Fibroblast of skin of left quadriceps (primary cell): ENCODE measurements at regions not wholly inside any gene's neighbourhood (a gene's known extent, or its start where the extent isn't known, plus 50 kb on each side); places are given as distances from the start of the nearest gene placed in this dataset.

Experiments used
- DNase-seq, 2 experiments: peaks; one replicate each; pipeline ENCODE4 v3.0.0-alpha.2; 2013; ENCODE audit warnings: low read depth in 2 of 2

DNA sequence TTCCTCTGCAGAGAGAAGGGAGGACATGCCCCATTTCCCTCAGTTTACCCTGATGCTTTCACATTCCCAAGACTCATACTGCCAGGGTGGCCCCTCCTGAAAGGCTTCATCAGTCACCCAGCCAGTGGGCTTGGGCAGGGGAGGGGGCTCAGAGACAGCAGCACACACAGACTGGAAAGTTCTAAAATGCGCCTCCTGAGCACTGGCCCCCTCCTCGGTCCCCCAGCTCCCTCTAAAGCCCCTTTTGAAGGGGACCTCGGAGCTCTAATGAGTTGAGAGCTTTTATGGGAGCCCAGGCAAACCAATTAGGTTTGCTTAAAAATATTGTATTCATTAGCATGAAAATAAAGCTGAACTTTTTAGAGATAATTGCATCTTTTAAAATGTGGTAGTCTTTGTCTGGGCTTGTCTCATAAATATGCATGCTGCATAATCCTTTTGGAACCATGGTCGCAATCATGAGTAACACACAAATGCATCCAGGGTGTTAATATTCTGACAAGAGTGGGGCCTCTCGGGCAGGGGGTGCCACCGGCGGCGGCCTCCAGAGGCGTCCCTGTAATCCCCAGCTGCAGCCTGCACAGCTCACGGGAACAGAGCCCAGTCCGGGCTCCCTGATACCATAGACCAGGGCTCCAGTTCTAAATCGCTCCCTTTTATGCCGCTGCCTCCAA is 78.5 kb downstream of the RPLP1 start:
- DNase-seq = no peak

DNA sequence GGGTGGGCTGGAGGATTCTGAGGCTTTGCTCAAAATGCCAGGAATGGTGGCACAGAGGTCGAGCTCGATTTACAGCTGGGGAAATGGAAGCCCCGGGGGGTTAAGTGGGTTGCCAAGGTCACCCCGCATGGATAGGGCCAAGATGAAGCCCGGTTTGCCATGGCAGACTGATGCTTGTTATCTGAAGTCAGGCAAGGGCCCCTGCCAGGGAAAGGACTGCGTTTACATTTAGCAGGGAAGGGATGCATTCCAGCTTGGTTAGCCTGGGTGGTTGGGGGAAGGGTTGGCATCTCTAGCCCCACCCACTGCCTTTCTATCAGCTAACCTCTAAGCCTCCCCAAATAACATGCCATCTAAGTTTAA is 79.0 kb downstream of the RPLP1 start:
- no peak for DNase-seq

DNA sequence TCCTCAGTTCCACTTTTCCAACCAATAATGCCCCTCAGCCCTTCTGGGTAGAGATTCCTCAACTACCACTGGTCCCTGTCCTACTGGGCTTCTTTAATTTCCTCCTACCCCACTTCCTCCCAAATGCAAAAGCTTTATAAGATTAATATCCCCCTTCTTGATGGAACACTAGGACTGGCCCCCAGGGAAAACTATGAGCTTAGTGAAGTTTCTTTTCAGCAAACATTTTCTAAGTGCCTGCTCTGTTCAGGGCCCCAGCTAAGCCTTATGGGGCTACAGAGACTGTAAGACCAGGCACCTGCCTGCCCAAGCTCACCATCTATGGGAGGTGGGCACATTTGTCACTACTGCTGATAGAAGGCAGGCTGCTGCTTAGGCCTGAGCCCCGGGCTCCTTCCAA is 79.4 kb downstream of the RPLP1 start:
- DNase-seq = no peak

DNA sequence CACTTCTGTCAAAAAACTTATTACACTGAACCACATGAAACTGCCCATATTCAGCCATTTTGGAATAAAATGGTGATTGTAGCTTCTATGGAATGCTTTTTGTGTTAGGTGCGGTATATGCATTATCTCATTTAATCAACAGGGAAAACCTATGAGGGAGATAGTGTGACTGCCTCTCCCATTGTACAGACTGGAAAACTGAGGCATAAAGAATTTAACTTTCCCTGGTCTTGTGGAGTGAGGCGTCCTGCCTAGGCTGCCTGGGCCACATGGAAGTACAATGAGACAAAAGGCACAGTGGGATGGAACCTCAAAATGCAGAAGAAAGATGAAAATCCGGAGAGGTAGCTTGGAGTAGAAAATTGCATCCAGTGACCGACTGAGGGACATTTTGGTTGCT is 80.2 kb downstream of the RPLP1 start:
- no peak for DNase-seq

DNA sequence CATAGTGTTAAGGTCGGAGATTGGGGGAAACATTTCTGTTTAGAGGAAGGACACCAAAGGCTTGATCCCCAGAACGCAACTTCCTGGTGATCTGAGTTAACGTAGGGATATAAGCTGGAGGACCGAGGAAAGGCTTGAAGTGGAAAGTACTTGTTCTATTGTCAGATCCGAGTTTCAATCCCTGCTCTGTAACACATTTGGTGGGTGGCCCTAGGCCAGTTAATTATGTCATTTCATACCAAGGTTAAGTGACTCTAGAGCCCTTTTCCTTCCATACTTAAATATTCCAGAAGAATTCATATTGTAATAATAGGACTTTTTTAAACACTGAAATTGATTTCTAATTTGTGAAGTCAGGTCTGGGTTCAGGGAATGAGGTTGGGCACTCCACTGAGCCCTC is 80.9 kb downstream of the RPLP1 start:
- no peak for DNase-seq

DNA sequence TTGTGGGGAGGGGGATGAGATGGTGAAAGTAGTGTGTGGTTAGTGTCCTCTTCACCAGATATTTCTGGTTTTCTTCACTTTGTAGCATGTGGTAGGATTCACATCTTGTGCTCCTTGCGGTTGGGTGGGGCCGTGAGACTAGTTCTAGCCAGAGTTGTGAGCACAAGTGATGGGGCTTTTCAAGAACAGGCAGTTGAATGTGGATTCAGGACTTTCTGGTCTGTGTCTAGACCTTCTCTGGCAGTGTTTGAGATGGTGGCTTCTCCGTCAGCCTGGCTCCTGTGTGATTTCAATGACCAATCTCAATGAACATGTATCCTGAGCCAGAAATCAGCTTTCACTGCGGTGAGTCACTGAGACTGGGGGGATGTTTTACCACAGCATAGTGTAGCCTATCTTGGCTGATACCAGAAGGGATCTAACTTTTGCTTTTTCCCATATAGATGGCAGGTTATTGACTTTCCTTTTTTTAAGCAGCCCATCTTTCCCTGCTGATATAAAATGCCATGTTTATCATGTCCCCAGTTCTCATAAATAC is 82.6 kb downstream of the RPLP1 start:
- peak; percentile 41 to 51 for DNase-seq

DNA sequence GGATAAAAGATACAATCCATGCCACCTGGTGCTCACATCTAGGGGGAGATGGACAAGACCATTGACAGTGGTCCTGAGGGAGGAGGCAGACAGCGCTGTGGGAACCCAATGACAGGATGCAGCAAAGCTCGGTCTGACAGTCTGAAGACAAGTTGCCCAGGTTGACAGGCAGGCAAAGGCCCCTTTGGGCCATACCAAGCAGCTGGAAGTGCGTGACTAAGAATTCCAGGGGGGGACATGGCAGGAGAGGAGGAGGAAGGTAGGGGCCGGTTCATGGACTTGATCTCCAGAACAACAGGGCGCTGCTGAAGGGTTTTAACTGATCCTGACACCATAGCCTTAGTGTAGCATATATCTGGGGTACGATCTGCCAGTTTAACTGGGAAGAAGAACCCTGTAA is 83.4 kb downstream of the RPLP1 start:
- no peak for DNase-seq

DNA sequence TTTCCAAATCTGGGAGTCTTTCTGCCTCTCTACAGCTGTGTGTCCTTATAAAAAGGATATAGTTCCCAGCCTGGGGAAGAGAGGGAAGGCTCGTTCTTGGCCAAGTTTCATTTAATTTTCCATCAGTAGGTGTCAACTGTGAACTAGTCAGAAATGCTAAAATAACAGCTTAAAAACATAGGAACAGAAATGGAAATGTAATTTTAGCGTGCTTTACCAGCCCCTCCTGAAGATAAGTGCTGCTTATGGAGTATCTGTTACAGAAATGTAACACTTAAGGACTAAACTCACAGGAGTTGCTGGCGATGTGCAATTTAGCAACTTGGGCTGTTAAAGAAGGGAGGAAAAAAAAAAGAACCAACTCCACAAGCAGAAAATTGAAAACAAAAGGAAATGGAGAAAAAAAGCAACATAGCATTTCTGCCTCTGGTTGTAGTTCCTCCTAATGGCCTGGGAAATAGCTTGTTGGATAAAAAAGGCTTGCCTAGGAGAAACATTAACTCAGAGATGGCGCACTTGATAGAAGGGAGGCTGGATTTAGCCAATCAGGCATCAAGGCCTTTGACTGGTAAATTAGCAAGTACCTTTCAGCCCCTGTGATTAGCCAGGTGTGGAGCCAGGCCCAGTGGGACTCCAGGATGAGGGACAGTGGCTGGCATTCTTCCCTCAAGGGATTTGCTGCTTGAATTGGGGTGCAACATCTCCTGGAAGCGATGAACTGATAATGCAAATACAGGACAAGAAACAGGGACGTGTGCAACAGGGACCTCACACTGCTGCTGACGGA is 84.3 kb downstream of the RPLP1 start:
- no peak for DNase-seq

DNA sequence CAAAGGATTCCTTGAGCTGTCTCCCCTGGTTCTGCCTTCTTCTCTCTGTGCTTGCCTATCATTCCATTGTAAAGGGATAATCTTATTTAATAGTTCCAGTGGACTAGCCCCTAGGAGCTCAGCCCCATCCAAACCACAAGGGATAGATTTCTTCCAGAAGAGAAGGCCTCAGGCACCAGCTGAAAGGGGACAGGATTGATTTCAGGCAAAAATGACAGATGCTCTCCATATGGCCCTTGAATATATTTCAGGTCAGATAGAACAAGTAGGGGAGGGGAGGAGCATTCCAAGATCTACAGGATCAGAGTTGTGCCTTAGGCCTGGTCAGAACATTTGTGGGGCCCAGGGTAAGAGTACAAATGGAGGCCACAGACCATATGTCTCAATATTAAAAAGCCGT is 85.3 kb downstream of the RPLP1 start:
- no peak for DNase-seq

DNA sequence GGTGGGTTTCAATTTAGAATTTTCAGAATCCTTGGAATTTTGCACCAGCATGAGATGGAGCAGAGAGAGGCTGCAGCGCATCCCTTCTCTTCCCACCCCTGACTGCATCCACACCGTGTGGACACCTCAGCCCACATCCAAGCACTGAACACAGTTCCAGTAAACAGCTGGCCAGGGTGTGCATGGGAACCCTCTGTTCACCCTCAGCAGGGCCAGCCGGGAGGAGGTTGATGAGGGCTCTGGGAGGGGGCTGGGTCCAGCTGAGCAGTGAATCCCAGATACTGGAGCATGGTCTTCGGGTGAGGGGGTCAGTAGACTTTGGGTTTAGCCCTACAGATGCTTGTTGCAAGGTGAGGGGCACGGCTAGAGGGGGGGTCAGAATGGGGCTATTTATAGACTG is 85.8 kb downstream of the RPLP1 start:
- DNase-seq = no peak

DNA sequence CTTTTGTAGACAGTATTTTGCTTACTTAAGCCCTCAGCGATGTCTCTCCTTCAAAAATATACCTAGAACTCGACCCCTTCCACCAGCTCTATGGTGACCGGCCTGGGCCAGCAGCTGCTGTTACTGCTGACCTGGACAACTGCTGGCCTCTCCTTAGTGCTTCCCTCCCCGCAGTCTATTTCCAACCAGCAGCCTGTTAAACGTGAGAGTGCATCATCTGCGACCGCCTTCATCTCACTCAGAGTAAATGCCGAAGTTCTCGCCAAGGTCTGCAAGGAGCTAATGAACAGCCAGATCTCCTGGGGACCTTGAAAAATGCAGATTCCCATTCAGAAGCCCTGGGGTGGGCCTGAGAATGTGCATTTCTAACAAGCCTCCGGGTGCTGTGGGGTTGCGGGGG is 86.7 kb downstream of the RPLP1 start:
- no peak for DNase-seq

DNA sequence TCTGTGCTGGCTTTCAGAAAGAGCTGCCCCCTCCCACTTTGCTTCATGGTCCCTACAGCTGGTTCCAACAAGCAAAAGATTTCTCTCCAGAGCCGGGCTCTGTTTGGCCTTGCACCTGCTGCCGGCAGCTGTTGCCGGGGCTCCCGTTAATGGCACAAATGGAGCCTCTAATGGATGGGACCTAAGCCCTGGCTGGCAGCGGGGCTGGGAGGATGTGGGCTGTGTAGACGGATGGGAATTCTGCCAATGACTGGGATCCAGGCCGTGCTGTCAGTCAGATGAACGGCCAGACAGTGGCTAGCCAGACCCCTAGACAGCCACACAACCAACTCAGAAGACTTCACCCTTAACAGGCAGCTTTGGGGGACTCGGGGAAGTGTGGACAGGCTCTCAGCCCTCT is 88.0 kb downstream of the RPLP1 start:
- no peak for DNase-seq

DNA sequence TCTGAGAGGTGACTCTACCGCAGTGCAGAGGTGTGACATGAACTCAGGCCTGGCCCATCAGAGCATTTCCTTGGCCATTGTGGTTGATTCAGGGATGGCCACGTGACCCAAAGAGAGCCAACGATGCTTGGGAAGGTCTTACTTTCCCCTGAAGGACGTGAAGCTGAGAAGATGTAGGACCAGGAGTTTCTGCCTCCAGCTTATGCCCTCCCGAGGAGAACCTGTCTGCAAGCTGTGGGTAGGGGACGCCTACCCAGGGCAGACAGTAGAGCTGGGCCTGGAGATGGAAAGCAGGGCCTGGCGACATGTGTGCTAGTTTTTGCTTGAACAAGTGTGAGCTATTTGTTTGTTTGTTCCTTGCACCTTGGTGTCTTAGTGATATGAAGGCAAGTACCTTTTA is 89.4 kb downstream of the RPLP1 start:
- no peak for DNase-seq

DNA sequence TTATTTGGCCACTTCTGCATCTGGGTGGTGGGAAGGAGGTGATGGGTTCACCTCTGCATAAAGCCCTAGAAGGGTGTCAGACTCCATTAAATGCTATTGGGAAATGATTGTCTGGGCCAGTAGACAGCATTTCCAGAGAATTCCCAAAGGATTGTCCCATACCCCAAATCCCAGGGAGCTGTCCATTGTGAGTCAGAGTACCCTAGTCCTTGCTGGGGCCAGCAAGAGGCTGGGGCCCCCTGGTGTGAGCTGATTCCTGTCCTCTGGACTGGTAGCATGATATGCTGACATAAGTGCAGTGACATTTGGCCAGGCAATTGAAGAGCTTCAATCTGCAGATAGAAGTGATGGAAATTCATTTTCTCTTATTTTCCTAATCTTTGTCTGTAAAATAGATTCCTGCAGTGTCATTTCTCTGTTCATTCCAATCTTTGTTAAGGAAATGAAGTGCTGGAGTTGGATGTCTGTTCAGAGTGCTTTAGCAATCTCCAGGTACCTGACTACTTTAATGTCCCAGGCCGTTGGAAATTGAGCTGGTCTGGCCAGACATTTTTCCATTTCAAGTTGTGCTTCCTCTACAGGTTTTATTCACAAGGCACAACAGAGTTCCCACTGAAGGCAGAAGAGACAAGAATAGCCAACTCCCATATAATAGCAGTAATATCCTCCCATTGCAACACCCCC is 91.2 kb downstream of the RPLP1 start:
- no peak for DNase-seq

DNA sequence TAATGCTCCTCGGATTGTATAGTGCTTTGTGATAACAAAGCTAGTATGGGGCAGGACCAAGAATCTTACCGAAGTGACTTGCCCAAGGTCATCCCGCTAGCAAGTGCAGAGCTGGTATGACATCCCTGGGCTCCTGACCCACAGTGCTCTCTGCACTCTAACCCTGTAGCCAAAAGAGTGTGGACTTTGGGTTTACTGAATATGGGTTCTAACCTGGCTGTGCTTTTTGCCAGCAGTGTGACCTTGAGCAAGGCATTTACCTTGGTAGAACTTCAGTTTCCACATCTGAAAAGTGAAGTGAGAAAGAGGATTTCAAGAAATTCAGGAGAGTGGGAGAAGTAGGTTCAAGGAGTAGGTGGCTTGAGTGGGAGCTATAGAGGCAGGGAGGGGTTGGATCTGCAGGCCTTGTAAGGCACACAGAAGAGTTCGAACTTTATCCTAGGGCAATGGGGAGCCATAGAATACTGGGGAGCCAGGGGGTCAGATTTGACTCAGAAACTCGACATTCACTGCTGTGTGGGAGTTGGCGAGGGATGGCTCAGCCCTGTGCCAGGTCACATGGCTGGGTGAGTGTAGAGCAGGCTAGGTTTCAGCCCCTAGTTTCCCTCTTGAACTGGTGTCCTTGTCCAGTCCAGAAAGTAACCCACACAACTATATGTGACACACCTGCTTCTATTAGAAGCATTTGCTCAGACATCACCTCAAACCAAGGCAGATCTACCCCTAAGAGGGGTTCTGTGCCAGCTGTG is 91.9 kb downstream of the RPLP1 start:
- no peak for DNase-seq

DNA sequence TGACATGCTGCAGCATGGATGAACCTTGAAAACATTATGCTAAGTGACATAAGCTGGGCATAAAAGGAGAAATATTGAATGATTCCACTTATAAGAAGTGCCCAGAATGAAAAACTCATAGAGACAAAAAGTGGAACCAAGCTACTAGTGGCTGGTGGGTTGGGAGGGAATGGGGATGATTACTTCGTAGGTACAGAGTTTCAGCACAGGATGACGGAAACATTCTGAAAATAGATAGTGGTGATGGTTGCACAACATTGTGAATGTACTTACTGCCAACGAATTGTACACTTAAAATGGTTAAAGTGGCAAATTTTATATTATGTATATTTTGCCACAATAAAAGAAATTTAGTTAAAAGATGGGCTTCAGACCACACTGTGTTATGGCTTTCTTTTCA is 93.6 kb downstream of the RPLP1 start:
- DNase-seq = no peak

DNA sequence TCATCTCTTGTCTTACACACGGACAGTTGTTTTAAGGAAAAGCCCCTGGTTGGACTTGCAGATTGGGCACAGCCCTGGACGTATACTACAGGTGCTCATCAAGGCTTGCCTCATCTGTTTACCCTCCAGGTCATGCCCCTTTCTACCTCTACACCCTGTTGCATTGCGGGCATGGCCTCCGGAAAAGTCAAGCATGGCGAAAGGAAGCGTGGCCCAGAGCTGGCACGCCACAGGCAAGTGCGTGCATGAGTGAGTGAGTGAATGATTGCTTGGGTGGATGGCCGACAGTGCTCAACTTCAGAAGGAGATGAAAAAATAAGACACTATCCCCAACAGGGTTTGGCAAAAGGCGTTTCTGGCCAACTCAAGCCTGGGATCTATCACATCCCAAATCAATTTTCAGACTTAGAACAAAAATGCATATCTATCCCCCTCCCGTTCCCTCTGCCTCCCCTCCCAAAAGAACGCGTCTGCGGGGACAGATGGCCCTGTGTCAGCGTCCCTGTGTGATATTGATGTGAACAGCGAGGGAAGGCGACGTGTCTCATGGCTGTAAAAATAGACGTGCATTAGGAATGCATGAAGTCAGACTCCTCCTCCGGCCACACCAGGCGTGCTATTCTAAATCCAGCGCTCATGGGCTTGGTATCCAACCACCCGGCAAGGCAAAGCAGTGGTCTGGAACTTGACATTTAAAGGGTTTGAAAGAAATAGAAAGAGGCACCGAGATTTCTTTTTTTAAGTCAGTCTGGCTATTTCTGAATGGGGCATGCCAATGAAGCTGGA is 96.0 kb downstream of the RPLP1 start:
- DNase-seq = no peak

DNA sequence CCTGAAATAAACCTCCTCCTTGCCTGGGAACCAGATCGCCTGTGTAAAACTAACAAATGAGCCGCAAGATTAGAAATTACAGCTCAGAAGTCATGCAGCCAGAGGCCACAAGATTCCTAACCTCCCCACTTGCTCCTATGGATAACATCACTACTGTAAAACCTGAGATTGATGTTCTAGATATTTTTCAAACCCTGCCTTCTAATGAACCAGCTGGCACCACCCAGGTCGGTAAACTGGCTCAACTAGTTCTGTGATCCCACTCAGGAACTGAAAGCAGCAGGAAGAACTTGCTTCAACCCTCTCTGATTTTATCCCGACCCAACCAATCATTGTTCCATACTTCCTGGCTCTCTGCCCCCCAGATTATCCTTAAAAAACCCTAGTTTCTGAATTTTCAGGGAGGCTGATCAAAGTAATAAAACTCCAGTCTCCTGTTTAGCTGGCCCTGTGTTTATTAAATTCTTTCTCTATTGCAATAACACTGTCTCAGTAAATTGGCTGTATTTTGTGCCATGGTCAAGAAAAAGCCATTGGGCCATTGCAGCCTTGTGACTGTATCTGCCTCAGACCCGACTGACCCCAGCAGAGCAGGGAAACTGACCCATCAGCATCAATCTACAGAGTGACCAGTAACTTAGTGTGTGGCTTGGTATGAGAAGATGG is 98.9 kb downstream of the RPLP1 start:
- no peak for DNase-seq

DNA sequence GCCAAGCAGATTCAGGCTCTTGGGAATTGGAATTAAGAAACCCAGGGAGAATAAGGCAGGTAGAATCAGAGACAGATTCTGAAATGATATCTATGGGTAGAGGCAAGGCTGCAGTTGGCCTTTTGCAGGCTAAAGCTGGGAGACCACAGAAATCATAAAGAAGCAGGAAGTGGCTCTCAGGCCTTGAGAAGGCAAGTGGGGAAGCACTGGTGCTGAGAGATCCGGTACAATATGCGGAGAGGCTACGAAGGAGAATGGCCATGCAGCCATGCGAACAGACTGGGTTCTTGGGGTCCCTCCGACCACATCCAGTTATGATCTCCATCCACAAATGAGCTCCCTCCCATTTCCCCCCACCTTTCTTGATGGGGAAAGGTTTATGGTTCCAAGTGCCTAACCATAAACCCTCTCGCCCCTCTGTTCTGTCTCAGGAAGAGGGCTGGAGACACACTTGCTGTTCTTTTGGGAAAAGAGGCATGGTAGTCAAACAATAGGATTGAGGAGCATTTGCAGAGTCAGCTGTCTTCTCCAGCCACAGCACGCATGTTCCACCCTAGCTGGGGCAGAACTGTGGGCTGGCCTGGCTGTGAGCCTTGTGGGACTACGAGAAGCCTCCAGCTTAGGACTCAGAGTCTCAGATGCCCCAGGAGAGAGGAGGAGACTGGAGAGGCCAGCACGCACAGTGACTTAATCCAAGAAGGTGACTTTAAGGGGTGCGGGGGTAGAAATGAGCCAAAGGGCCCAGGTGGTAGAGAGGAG is 99.6 kb downstream of the RPLP1 start:
- DNase-seq = no peak

DNA sequence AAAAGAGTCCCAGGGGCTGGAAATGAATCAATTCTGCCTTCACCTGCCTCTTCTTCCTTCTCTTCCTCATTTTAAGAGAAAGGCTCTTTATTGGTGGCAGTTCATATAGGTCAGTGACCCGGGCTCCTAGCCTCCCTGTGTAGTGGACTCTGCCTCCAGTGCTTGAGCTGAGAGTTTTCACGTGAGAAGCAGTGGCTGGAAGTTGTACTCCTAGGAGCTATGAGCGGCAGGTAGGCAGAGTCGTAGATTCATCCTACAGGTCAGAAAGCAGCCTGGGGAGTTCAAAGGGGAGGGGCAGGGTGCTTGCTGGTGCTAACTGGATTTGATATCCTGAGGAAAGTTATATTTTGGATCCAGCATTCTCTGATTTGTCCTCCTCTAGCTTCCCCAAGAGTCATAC is 101.1 kb downstream of the RPLP1 start:
- no peak for DNase-seq
